CD4-positive, alpha-beta memory T cell (primary cell): ENCODE measurements at regions not wholly inside any gene's neighbourhood (a gene's known extent, or its start where the extent isn't known, plus 50 kb on each side); places are given as distances from the start of the nearest gene placed in this dataset.
"Not testable (repeated sequence)": the region's sequence is repeated elsewhere in the genome, so short reads cannot be mapped to it uniquely, and the experiment has no call there.

Experiments used
- CTCF ChIA-PET: fragments of 350-600 bp; sonication (Branson Sonifier 250); formaldehyde crosslinking; loops from one replicate; lab custom pipeline; 2021; ENCODE audit warnings: inconsistent platforms; ENCODE audit not compliant: partially characterized antibody; lab: Charles Lee
- POLR2A ChIA-PET: fragments of 350-600 bp; sonication (Branson Sonifier 250); formaldehyde crosslinking; loops from one replicate; lab custom pipeline; 2021; ENCODE audit not compliant: partially characterized antibody; lab: Charles Lee
- DNase-seq, 5 donors: peaks; one replicate each; pipeline versions ENCODE4 v3.0.0 to v3.0.0-alpha.2; 2020 to 2022; ENCODE audit warnings: mixed read lengths in 1 of 5
- H3K27ac ChIP-seq: one replicate; pipeline ENCODE4 v1.7.0; 2013; ENCODE audit warnings: low read depth, low read length
- H3K27me3 ChIP-seq: 2 replicates; pipeline ENCODE4 v1.7.0; 2013; ENCODE audit warnings: mild to moderate bottlenecking, low read length, moderate library complexity; ENCODE audit not compliant: insufficient read depth
- H3K36me3 ChIP-seq: 2 replicates; pipeline ENCODE4 v1.7.0; 2013; ENCODE audit warnings: mild to moderate bottlenecking, low read length, moderate library complexity; ENCODE audit not compliant: insufficient read depth
- H3K4me1 ChIP-seq: 2 replicates; pipeline ENCODE4 v1.7.0; 2013; ENCODE audit warnings: mild to moderate bottlenecking, low read length, moderate library complexity; ENCODE audit not compliant: insufficient read depth
- H3K4me3 ChIP-seq, 2 donors: one replicate each; pipeline ENCODE4 v1.7.0; 2013; ENCODE audit warnings: low read length in 2 of 2, mild to moderate bottlenecking in 1 of 2
- H3K9me3 ChIP-seq, 2 donors: one replicate each; pipeline ENCODE4 v1.7.0; 2013; ENCODE audit warnings: low read length in 2 of 2, control low read depth in 1 of 2; ENCODE audit not compliant: control insufficient read depth in 1 of 2
- H3K27ac Mint-ChIP-seq, 7 donors: one replicate each; pipeline ENCODE4 v1.8.0; 2020 to 2021; ENCODE audit warnings: mixed read lengths in 7 of 7, mild to moderate bottlenecking in 6 of 7, inconsistent platforms in 3 of 7, moderate library complexity in 3 of 7
- H3K27me3 Mint-ChIP-seq, 2 donors: one replicate each; pipeline ENCODE4 v1.8.0; 2020 to 2021; ENCODE audit warnings: mixed read lengths in 2 of 2
- H3K36me3 Mint-ChIP-seq, 2 donors: one replicate each; pipeline ENCODE4 v1.8.0; 2020 to 2021; ENCODE audit warnings: mixed read lengths in 2 of 2, inconsistent platforms in 1 of 2, mild to moderate bottlenecking in 1 of 2
- H3K4me1 Mint-ChIP-seq, 4 donors: one replicate each; pipeline ENCODE4 v1.8.0; 2020 to 2021; ENCODE audit warnings: mixed read lengths in 4 of 4, mild to moderate bottlenecking in 1 of 4
- H3K4me3 Mint-ChIP-seq, 8 donors: one replicate each; pipeline ENCODE4 v1.8.0; 2020 to 2021; ENCODE audit warnings: mixed read lengths in 8 of 8, mild to moderate bottlenecking in 7 of 8, moderate library complexity in 6 of 8, inconsistent platforms in 3 of 8
- H3K9me3 Mint-ChIP-seq, 8 donors: one replicate each; pipeline ENCODE4 v1.8.0; 2020 to 2021; ENCODE audit warnings: mixed read lengths in 8 of 8, mild to moderate bottlenecking in 5 of 8, inconsistent platforms in 3 of 8, moderate library complexity in 1 of 8
- intact Hi-C: fragments of 100-400 bp; cut with micrococcal nuclease; formaldehyde crosslinking; loops from one replicate; pipeline ENCODE4 v1.15.1; 2023

GRCh38 chr6:1474205-1474604 is 84.8 kb downstream of the FOXF2 start:
- Histone ChIP-seq H3K4me1 (no peaks in the 10 kb centered on the region), H3K9me3 (no peaks in the 10 kb centered on the region), H3K4me3 (no peak overlapping the region), H3K27me3 (no peaks in the 10 kb centered on the region), H3K36me3 (no peaks in the 10 kb centered on the region), H3K27ac (no peak overlapping the region)
- peaks cover 0 to 5% (median 0%) of the 10 kb centered on the region in 8 donors for H3K9me3 Mint-ChIP-seq
- POLR2A ChIA-PET: no interaction called here
- DNase-seq: no peak
- H3K4me1 Mint-ChIP-seq: peaks cover 0 to 1% (median 0%) of the 10 kb centered on the region in 4 donors
- intact Hi-C loops: no loop called here
- no peaks in the 10 kb centered on the region for H3K36me3 Mint-ChIP-seq
- no peak overlapping the region for H3K4me3 Mint-ChIP-seq
- CTCF ChIA-PET: interaction anchor here (1.1 kb wide), 1 partner anchor 9 kb away, joined by 4 read pairs; no protein-coding TSS in a partner anchor
- no peak overlapping the region for H3K27ac Mint-ChIP-seq
- peaks cover 15 to 17% of the 10 kb centered on the region in 2 donors for H3K27me3 Mint-ChIP-seq

- H3K27ac Mint-ChIP-seq: no peak overlapping the region
- no peaks in the 10 kb centered on the region for H3K9me3 ChIP-seq
- no peaks in the 10 kb centered on the region for H3K36me3 ChIP-seq
- no peaks in the 10 kb centered on the region for H3K27me3 ChIP-seq
- no peak overlapping the region for H3K4me3 ChIP-seq
- ChIA-PET POLR2A (no interaction called here), CTCF (interaction anchor here (1.1 kb wide), 1 partner anchor 10 kb away, joined by 4 read pairs; no protein-coding TSS in a partner anchor)
- no peak for DNase-seq
- no peak overlapping the region for H3K4me3 Mint-ChIP-seq
- H3K9me3 Mint-ChIP-seq: peaks cover 0 to 5% (median 0%) of the 10 kb centered on the region in 8 donors
- H3K36me3 Mint-ChIP-seq: no peaks in the 10 kb centered on the region
- no peak overlapping the region for H3K27ac ChIP-seq
- H3K4me1 ChIP-seq: no peaks in the 10 kb centered on the region
- intact Hi-C loops: no loop called here
- peaks cover 16 to 18% of the 10 kb centered on the region in 2 donors for H3K27me3 Mint-ChIP-seq
- H3K4me1 Mint-ChIP-seq: peaks cover 0 to 1% (median 0%) of the 10 kb centered on the region in 4 donors
These were observed 85.8 kb downstream of the FOXF2 start for GRCh38 chr6:1475174-1475573.

- intact Hi-C loops: no loop called here
- Histone ChIP-seq H3K36me3 (no peaks in the 10 kb centered on the region), H3K9me3 (no peaks in the 10 kb centered on the region), H3K27me3 (no peaks in the 10 kb centered on the region), H3K4me1 (no peaks in the 10 kb centered on the region), H3K4me3 (no peak overlapping the region), H3K27ac (no peak overlapping the region)
- peaks cover 0 to 1% (median 0%) of the 10 kb centered on the region in 4 donors for H3K4me1 Mint-ChIP-seq
- no peak overlapping the region for H3K27ac Mint-ChIP-seq
- peaks cover 25 to 26% of the 10 kb centered on the region in 2 donors for H3K27me3 Mint-ChIP-seq
- POLR2A ChIA-PET: no interaction called here
- CTCF ChIA-PET: no interaction called here
- no peaks in the 10 kb centered on the region for H3K36me3 Mint-ChIP-seq
- H3K9me3 Mint-ChIP-seq: peaks cover 0 to 5% (median 0%) of the 10 kb centered on the region in 8 donors
- no peak for DNase-seq
- no peak overlapping the region for H3K4me3 Mint-ChIP-seq
These were observed 88.2 kb downstream of the FOXF2 start for GRCh38 chr6:1477432-1478090.

GRCh38 chr6:1478163-1478826 is 88.9 kb downstream of the FOXF2 start:
- H3K4me1 ChIP-seq, H3K27me3 ChIP-seq, intact Hi-C loops, H3K9me3 Mint-ChIP-seq, DNase-seq, H3K4me3 Mint-ChIP-seq, POLR2A ChIA-PET, H3K4me3 ChIP-seq, H3K4me1 Mint-ChIP-seq, H3K27ac ChIP-seq, H3K36me3 ChIP-seq, H3K36me3 Mint-ChIP-seq, H3K27ac Mint-ChIP-seq, H3K9me3 ChIP-seq, CTCF ChIA-PET: not testable (repeated sequence)
- peaks cover 21 to 27% of the 10 kb centered on the region in 2 donors for H3K27me3 Mint-ChIP-seq

DNA sequence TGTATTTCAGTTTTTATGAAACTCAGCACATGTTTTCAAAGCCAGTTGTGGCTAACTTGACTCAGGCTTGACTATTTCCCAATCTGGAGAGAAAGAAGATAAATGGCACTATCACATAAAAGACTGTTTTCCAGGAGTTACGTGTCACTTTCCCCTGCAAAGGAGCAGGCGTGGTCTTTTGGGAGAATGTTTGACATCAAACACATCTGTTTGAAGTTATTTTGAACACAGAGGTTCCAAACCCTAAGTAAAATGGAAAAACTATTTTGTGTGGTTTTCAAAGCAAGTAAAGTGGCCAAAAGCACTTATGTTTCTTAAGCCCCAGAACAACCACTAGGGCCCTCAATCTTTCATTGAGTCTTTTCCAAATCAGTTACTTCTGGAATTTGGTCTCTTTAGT is 89.7 kb downstream of the FOXF2 start:
- Mint-ChIP-seq H3K9me3 (peaks cover 0 to 5% (median 0%) of the 10 kb centered on the region in 8 donors), H3K4me1 (peaks cover 0 to 1% (median 0%) of the 10 kb centered on the region in 4 donors), H3K27me3 (peaks cover 17 to 29% of the 10 kb centered on the region in 2 donors), H3K27ac (no peak overlapping the region), H3K4me3 (no peak overlapping the region), H3K36me3 (no peaks in the 10 kb centered on the region)
- ChIA-PET CTCF (no interaction called here), POLR2A (no interaction called here)
- intact Hi-C loops: no loop called here
- Histone ChIP-seq H3K9me3 (no peaks in the 10 kb centered on the region), H3K27ac (no peak overlapping the region), H3K36me3 (no peaks in the 10 kb centered on the region), H3K27me3 (no peaks in the 10 kb centered on the region), H3K4me3 (no peak overlapping the region), H3K4me1 (no peaks in the 10 kb centered on the region)
- DNase-seq: no peak

- peaks cover 0 to 5% (median 0%) of the 10 kb centered on the region in 8 donors for H3K9me3 Mint-ChIP-seq
- POLR2A ChIA-PET: no interaction called here
These were observed 90.3 kb downstream of the FOXF2 start for GRCh38 chr6:1479601-1480221.

GRCh38 chr6:1481286-1481685 is 91.9 kb downstream of the FOXF2 start:
- no peak overlapping the region for H3K4me3 Mint-ChIP-seq
- no peaks in the 10 kb centered on the region for H3K4me1 ChIP-seq
- intact Hi-C loops: no loop called here

More at GRCh38 chr6:1479601-1480221, 90.3 kb downstream of the FOXF2 start:
- H3K36me3 ChIP-seq: no peaks in the 10 kb centered on the region
- Mint-ChIP-seq H3K4me1 (peaks cover 0 to 1% (median 0%) of the 10 kb centered on the region in 4 donors), H3K27ac (no peak overlapping the region), H3K36me3 (no peaks in the 10 kb centered on the region), H3K4me3 (no peak overlapping the region), H3K27me3 (peaks cover 16 to 29% of the 10 kb centered on the region in 2 donors)
- H3K4me3 ChIP-seq: no peak overlapping the region
- no peak for DNase-seq
- no peaks in the 10 kb centered on the region for H3K4me1 ChIP-seq
- intact Hi-C loops: no loop called here
- CTCF ChIA-PET: interaction anchor here (0.9 kb wide), 1 partner anchor 83 kb away, joined by 3 read pairs; no protein-coding TSS in a partner anchor
- no peak overlapping the region for H3K27ac ChIP-seq
- no peaks in the 10 kb centered on the region for H3K27me3 ChIP-seq
- no peaks in the 10 kb centered on the region for H3K9me3 ChIP-seq

More at GRCh38 chr6:1481286-1481685, 91.9 kb downstream of the FOXF2 start:
- Histone ChIP-seq H3K36me3 (no peaks in the 10 kb centered on the region), H3K27me3 (no peaks in the 10 kb centered on the region), H3K9me3 (no peaks in the 10 kb centered on the region), H3K27ac (no peak overlapping the region), H3K4me3 (no peak overlapping the region)
- H3K9me3 Mint-ChIP-seq: peaks cover 0 to 5% (median 0%) of the 10 kb centered on the region in 8 donors
- peaks cover 15 to 32% of the 10 kb centered on the region in 2 donors for H3K27me3 Mint-ChIP-seq
- H3K4me1 Mint-ChIP-seq: peaks cover 0 to 1% (median 0%) of the 10 kb centered on the region in 4 donors
- no peaks in the 10 kb centered on the region for H3K36me3 Mint-ChIP-seq
- ChIA-PET CTCF (interaction anchor here (0.6 kb wide), 1 partner anchor 283 kb away, joined by 3 read pairs; no protein-coding TSS in a partner anchor), POLR2A (no interaction called here)
- DNase-seq: no peak
- H3K27ac Mint-ChIP-seq: no peak overlapping the region
